ENCODE measurements at regions not wholly inside any gene's neighbourhood (a gene's known extent, or its start where the extent isn't known, plus 50 kb on each side); places are given as distances from the start of the nearest gene placed in this dataset.

GRCh38 chr2:2879781-2880180 lies 497.8 kb downstream of the EIPR1 start:
- Histone ChIP-seq H3K4me1 (ENCODE audit: insufficient read depth, low read length, severe bottlenecking) (no peaks in the 10 kb centered on the region), H3K4me2 (ENCODE audit: low read length) (no peak overlapping the region), H3K4me3 (ENCODE audit: low read depth, low read length, poor library complexity, severe bottlenecking) (no peak overlapping the region), H3K27ac (ENCODE audit: low read depth, low read length, poor library complexity, severe bottlenecking) (no peak overlapping the region), H3K36me3 (ENCODE audit: insufficient read depth, low read length) (no peaks in the 10 kb centered on the region; the same call in 1 of the 2 replicates), H4K20me1 (ENCODE audit: insufficient read depth, low read length) (no peaks in the 10 kb centered on the region), H3K9me3 (ENCODE audit: low read length) (no peaks in the 10 kb centered on the region), H3K9ac (ENCODE audit: low read length) (no peak overlapping the region), H3K9me2 (ENCODE audit: low read depth, low read length) (no peaks in the 10 kb centered on the region), H3K27me3 (ENCODE audit: insufficient read depth, low read length) (peaks cover 4% of the 10 kb centered on the region; the same call in 1 of the 2 replicates), H2AFZ (ENCODE audit: low read length) (no peak overlapping the region), H3K79me2 (ENCODE audit: insufficient read depth, low read length) (no peaks in the 10 kb centered on the region), H3F3A (ENCODE audit: insufficient read depth, low read length) (no peaks in the 10 kb centered on the region)
- no peak for TF ChIP-seq EZH2 (IDR thresholded peaks at IDR 0.05; ENCODE audit: borderline replicate concordance, low read length)
- no peak for TF ChIP-seq CTCF (IDR thresholded peaks at IDR 0.05; ENCODE audit: low read length)

GRCh38 chr2:2879071-2879470 lies 498.5 kb downstream of the EIPR1 start:
- Histone ChIP-seq H3K27ac (ENCODE audit: low read depth, low read length, poor library complexity, severe bottlenecking) (no peak overlapping the region), H3K4me3 (ENCODE audit: low read depth, low read length, poor library complexity, severe bottlenecking) (no peak overlapping the region), H3K9me2 (ENCODE audit: low read depth, low read length) (no peaks in the 10 kb centered on the region), H3F3A (ENCODE audit: insufficient read depth, low read length) (no peaks in the 10 kb centered on the region), H3K79me2 (ENCODE audit: insufficient read depth, low read length) (no peaks in the 10 kb centered on the region), H3K4me1 (ENCODE audit: insufficient read depth, low read length, severe bottlenecking) (no peaks in the 10 kb centered on the region), H2AFZ (ENCODE audit: low read length) (no peak overlapping the region), H3K9ac (ENCODE audit: low read length) (no peak overlapping the region), H4K20me1 (ENCODE audit: insufficient read depth, low read length) (no peaks in the 10 kb centered on the region), H3K27me3 (ENCODE audit: insufficient read depth, low read length) (peaks cover 4% of the 10 kb centered on the region; the same call in 1 of the 2 replicates), H3K9me3 (ENCODE audit: low read length) (no peaks in the 10 kb centered on the region), H3K36me3 (ENCODE audit: insufficient read depth, low read length) (no peaks in the 10 kb centered on the region; the same call in 1 of the 2 replicates), H3K4me2 (ENCODE audit: low read length) (no peak overlapping the region)
- TF ChIP-seq CTCF (IDR thresholded peaks at IDR 0.05; ENCODE audit: low read length) (no peak), EZH2 (IDR thresholded peaks at IDR 0.05; ENCODE audit: borderline replicate concordance, low read length) (no peak)

DNA sequence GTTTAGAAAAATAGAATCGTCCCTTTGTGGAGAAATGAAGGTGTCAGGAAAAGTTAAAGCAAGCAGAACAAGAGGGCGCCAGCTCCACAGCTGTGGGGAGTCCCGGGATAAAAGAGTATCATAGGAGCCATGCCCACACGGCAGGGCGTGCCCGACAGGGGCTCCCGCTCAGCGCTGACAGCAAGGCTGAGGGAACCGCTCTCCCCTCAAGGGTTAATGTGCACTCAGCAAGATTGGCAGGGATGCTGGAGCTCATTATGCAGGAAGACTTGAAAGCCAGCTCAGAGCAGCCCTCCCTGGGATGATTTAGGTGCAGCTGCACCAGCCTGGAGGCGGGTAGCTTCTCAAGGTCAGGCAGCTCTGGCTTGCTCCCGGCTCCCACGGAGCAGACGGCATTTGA lies 500.2 kb downstream of the EIPR1 start:
- Histone ChIP-seq H3K27ac (ENCODE audit: low read depth, low read length, poor library complexity, severe bottlenecking) (no peak overlapping the region), H4K20me1 (ENCODE audit: insufficient read depth, low read length) (no peaks in the 10 kb centered on the region), H2AFZ (ENCODE audit: low read length) (no peak overlapping the region), H3K9me3 (ENCODE audit: low read length) (no peaks in the 10 kb centered on the region), H3K4me3 (ENCODE audit: low read depth, low read length, poor library complexity, severe bottlenecking) (no peak overlapping the region), H3K79me2 (ENCODE audit: insufficient read depth, low read length) (no peaks in the 10 kb centered on the region), H3K4me1 (ENCODE audit: insufficient read depth, low read length, severe bottlenecking) (no peaks in the 10 kb centered on the region), H3F3A (ENCODE audit: insufficient read depth, low read length) (no peaks in the 10 kb centered on the region), H3K4me2 (ENCODE audit: low read length) (no peak overlapping the region), H3K9ac (ENCODE audit: low read length) (no peak overlapping the region), H3K36me3 (ENCODE audit: insufficient read depth, low read length) (no peaks in the 10 kb centered on the region), H3K9me2 (ENCODE audit: low read depth, low read length) (no peaks in the 10 kb centered on the region), H3K27me3 (ENCODE audit: insufficient read depth, low read length) (peaks cover 4% of the 10 kb centered on the region; the same call in 1 of the 2 replicates)
- no peak for TF ChIP-seq CTCF (IDR thresholded peaks at IDR 0.05; ENCODE audit: low read length)
